HG03196 (cell line): ENCODE measurements at regions not wholly inside any gene's neighbourhood (a gene's known extent, or its start where the extent isn't known, plus 50 kb on each side); places are given as distances from the start of the nearest gene placed in this dataset.

Experiments used
- ATAC-seq: cut with Tn5 transposase; IDR thresholded peaks from one replicate; pipeline ENCODE4 v1.9.1; 2021; ENCODE audit not compliant: unreplicated experiment

- ATAC-seq = no peak
Measured at GRCh38 chr18:64668461-64668962, 519.6 kb upstream of the LINC00305 start.

DNA sequence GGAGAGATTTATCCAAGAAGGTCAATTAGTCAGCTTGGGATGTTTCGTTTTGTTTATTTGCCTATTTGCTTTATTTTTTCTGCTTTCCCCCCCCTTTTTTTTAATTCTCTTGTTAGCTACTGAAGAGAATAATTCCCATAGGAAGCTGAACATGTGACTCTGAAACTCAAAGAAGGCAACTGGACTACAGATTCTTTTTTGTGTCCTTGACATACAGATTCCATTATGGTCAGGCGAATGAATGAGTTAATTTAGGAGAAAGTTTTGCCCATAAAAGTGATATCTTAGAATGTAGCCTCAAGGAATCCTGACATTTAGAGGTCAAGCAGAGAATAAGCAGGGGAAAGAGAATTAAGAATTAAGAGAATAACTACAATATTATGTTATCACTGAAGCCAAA is 514.2 kb upstream of the LINC00305 start:
- no peak for ATAC-seq

GRCh38 chr18:64659196-64659595 is 510.3 kb upstream of the LINC00305 start:
- ATAC-seq = no peak

DNA sequence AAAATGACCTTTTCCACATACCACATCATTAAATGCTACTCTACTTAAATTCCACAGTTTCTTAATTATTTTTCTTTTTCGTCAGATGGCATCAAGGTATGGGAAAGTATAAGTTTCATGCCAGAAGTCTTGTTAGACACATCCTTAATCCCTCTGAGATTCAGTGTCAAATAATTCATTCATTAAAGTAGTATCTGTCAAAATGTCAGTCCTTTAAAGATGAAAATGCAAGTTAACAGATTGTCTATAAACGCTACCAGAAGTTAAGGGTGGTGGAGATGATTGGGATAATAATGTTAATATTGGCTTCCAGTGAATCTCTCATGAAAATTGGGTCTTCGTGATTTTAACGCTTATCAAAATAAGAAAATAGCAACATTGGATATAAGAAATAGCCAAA is 504.2 kb upstream of the LINC00305 start:
- ATAC-seq = no peak

GRCh38 chr18:64650068-64650467 is 501.2 kb upstream of the LINC00305 start:
- no peak for ATAC-seq

DNA sequence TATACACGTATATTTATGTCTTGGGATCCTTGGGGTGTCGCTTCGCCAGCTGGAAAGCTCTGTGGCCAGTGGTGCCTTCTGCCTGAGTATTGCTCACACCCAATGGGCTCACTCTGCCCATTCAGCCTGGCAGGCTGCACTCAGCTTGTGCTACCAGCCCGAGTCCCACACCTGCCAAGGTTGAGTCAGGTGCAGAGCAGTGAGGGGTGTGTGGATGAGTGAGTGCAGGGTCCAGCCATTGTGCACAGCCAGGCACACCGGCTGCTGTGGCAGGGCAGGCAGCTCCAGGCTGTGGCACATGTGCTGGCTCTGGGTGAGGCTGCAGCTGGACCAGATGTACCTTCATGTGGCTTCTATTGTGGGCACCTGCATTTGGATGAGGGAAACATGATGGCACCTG is 496.9 kb upstream of the LINC00305 start:
- no peak for ATAC-seq

GRCh38 chr18:64639536-64639935 is 490.6 kb upstream of the LINC00305 start:
- no peak for ATAC-seq

GRCh38 chr18:64620971-64621560 is 472.2 kb upstream of the LINC00305 start:
- ATAC-seq = no peak

DNA sequence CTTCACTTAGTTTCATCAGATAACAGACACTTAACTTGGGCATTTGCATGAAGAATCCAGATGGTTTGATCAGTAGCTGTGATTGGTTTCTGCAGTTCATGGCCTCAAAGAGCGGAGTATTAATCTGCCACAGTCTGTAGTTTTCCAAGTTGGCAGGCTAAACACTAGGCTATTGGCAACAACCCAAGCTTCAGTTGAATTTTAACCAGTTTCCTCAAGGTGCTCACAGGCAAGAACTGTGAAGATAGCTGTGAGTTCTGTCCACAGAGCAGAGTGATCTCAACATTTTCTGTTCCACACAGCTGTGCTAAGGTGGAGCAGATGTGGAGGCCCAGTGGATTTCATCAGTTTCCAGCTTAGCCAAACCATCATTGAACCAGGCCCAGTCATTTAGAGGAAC is 469.5 kb upstream of the LINC00305 start:
- ATAC-seq = no peak

- no peak for ATAC-seq
Measured at GRCh38 chr18:64615021-64615420, 466.1 kb upstream of the LINC00305 start.

GRCh38 chr18:64614446-64614845 is 465.6 kb upstream of the LINC00305 start:
- ATAC-seq = no peak

- ATAC-seq = no peak
Measured at GRCh38 chr18:64592246-64592645, 443.4 kb upstream of the LINC00305 start.

GRCh38 chr18:64589000-64589399 is 440.1 kb upstream of the LINC00305 start:
- ATAC-seq = no peak

DNA sequence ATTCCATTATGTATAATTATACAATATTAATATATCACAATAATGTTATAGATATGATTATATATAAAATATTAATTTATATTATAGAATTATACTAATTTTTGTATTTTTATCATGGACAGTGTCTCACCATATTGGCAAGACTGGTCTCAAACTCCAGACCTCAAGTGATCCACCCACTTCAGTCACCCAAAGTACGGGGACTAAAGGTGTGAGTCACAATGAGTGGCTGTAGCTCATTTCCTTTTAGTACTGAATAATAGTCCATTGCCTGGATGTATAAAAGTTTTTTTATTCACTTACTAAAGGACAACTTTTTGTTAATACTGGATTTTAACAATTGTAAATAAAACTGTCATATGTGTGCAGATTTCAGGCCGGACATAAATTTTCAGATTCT is 417.6 kb upstream of the LINC00305 start:
- ATAC-seq = no peak

DNA sequence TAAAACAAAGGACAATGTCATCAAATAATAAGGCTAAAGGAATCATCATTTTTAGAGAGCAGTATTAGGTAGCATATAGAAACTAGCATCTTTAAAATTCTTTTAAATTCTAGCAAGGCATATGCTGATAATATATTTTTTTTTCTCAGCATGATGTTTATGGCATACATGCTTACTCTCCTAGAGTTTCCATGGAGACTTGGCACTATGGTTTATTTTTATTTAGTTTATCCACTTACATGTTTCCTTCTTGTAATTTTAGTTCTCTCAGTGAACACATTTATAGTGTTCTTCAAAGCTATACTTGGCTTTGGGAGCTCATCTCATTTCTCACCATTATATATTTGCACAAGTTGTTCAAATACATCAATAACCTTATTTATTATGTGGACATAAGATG is 413.8 kb upstream of the LINC00305 start:
- no peak for ATAC-seq

GRCh38 chr18:64546451-64546850 is 397.6 kb upstream of the LINC00305 start:
- ATAC-seq = no peak

- ATAC-seq = no peak
Measured at GRCh38 chr18:64539847-64540246, 391.0 kb upstream of the LINC00305 start.

- no peak for ATAC-seq
Measured at GRCh38 chr18:64528646-64529045, 379.8 kb upstream of the LINC00305 start.

GRCh38 chr18:64519201-64519600 is 370.3 kb upstream of the LINC00305 start:
- ATAC-seq = no peak

DNA sequence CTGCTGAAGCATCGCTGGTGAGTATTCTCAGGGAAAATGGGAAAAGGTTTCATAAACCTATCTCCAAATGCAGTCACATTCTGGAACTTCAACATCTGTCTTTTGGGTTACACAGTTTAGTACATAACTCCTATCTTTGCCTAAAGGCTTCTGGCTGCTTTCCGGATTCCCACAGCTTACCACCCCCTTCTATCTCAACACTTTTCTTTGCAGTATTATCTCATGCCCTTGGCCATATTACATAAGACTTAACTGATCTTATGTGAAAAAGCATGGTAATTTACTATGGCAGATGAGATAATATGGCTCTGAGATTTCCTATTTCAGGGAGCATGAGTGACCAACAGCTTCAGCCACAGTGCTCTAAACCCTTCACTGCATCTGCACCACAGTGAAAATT is 369.3 kb upstream of the LINC00305 start:
- no peak for ATAC-seq

DNA sequence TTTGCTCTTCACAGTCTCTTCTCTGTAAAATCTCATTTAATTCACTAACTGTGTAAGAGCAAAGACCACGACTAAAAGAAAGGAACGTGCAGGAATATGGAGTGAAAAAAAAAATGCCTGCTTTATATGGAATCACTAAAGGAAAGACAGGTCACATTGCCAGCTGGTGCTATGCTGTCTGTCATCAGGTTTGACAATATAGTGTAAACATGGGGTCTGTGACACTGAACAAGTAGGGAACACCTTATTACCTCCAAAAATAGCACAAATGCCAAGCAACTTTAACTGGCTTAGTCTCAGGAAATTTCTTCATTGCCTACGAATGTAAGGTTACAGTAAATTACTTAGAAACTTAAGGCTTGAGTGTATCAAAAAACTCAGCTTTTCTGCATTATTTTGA is 364.5 kb upstream of the LINC00305 start:
- no peak for ATAC-seq

DNA sequence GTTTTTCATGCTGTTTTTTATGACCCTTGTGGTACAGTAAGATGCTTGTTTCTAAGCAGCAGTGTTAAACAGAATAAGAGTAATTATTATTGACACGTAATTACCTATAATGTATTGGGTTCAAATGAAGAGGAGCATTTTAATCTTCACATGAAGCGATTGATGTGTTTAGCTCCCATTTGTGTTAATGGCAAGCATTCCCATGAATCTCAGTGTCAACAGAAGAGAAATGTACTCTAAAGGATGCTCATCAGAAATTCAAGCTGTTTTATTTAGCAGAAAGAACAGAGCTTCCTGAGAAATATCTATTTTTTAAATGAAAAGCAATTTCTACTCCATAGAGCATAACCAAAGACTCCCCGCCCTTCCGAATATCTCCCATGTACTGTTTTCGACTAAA is 341.3 kb upstream of the LINC00305 start:
- no peak for ATAC-seq

GRCh38 chr18:64488698-64489097 is 339.8 kb upstream of the LINC00305 start:
- no peak for ATAC-seq
